Gastrocnemius medialis (tissue), 4 donors: ENCODE measurements at regions not wholly inside any gene's neighbourhood (a gene's known extent, or its start where the extent isn't known, plus 50 kb on each side); places are given as distances from the start of the nearest gene placed in this dataset.

Experiments
- POLR2A ChIP-seq, 2 donors: fragments of 450-650 bp; IDR thresholded peaks; one replicate each; pipeline ENCODE4 v1.6.1; 2017; ENCODE audit warnings: antibody characterized with exemption in 2 of 2, mild to moderate bottlenecking in 2 of 2, moderate library complexity in 2 of 2
- TF ChIP-seq, protein P1 (sequence below), 5 experiments: fragments of 450-650 bp in 3 of 5; fragments of 200-600 bp in 2 of 5; sonication (generic) in 2 of 5; IDR thresholded peaks in 4 of 5; conservative IDR thresholded peaks in 1 of 5; 1 replicate in 4 of 5; 2 replicates in 1 of 5; pipeline ENCODE4 v1.5.1; 2016 to 2019; ENCODE audit warnings: antibody characterized with exemption in 5 of 5, mild to moderate bottlenecking in 3 of 5, moderate library complexity in 3 of 5

DNA sequence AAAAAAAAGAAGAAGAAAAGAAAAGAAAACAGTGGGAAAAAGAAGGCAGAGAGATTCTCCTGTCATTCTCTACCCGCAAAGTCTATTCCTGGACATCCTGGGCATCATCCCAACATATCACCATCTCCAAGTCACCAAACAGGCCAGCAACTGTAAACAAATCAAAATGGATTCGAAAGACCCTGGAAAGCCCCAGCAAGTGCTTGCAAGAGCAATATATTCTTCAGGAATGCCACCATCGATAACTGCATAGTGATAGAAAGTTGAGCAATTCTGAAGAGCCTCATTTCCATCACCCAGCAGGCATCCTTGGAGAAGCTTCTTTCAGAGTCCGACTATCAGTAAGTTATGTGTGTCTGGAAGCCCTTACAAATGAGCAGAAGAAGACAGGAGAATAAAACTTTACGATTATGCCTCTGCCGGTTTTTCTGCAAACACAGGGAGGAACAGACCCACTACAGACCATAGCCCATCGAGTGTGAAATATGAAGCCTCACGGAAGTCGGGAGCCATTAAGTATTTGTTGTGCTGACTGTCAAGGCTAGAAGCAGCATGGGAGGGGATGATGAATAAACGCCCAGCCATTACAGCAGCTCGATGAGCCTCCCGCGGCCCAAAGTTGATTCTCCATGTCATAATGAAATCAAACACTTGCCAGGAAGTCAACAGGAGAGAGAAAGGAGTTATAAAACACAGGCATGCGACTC is 64.5 kb upstream of the SEC14L1 start:
- TF ChIP-seq, protein P1, sequence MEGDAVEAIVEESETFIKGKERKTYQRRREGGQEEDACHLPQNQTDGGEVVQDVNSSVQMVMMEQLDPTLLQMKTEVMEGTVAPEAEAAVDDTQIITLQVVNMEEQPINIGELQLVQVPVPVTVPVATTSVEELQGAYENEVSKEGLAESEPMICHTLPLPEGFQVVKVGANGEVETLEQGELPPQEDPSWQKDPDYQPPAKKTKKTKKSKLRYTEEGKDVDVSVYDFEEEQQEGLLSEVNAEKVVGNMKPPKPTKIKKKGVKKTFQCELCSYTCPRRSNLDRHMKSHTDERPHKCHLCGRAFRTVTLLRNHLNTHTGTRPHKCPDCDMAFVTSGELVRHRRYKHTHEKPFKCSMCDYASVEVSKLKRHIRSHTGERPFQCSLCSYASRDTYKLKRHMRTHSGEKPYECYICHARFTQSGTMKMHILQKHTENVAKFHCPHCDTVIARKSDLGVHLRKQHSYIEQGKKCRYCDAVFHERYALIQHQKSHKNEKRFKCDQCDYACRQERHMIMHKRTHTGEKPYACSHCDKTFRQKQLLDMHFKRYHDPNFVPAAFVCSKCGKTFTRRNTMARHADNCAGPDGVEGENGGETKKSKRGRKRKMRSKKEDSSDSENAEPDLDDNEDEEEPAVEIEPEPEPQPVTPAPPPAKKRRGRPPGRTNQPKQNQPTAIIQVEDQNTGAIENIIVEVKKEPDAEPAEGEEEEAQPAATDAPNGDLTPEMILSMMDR (IDR thresholded peaks at IDR 0.05 in 4 of 5, conservative IDR thresholded peaks at IDR 0.05 in 1 of 5), result no peak
- no peak for TF ChIP-seq POLR2A (IDR thresholded peaks at IDR 0.05)
